GM12878 (cell line): ENCODE measurements at regions not wholly inside any gene's neighbourhood (a gene's known extent, or its start where the extent isn't known, plus 50 kb on each side); places are given as distances from the start of the nearest gene placed in this dataset.

Experiments used
- ATF3 ChIP-seq: IDR thresholded peaks from 2 replicates; pipeline ENCODE4 v1.6.1; 2011; ENCODE audit warnings: low read depth, mild to moderate bottlenecking, low read length, moderate library complexity, borderline replicate concordance; ENCODE audit errors: extremely low read depth
- CHD4 ChIP-seq: fragments of 200-600 bp; sonication (generic); IDR thresholded peaks from 2 replicates; pipeline ENCODE4 v1.6.1; 2016; ENCODE audit warnings: mild to moderate bottlenecking
- CTCF ChIP-seq, 3 experiments: IDR thresholded peaks in 2 of 3; conservative IDR thresholded peaks in 1 of 3; 2 replicates each; pipeline ENCODE4 v1.5.1; 2011; ENCODE audit warnings: low read depth in 3 of 3, low read length in 3 of 3, mild to moderate bottlenecking in 3 of 3, control low read depth in 2 of 3, moderate library complexity in 2 of 3, inconsistent platforms in 1 of 3, mixed read lengths in 1 of 3; ENCODE audit not compliant: control insufficient read depth in 2 of 3, insufficient read depth in 1 of 3; ENCODE audit errors: extremely low read depth in 1 of 3
- ELK1 ChIP-seq: IDR thresholded peaks from 2 replicates; pipeline ENCODE4 v1.6.1; 2012; ENCODE audit warnings: low read depth, low read length, improper control_type of control experiment
- EP300 ChIP-seq, 2 experiments: fragments of 150-350 bp in 1 of 2; IDR thresholded peaks; 2 replicates each; pipeline ENCODE4 v1.6.1; 2011 to 2012; ENCODE audit warnings: low read depth in 2 of 2, low read length in 2 of 2, borderline replicate concordance in 1 of 2, improper control_type of control experiment in 1 of 2, inconsistent platforms in 1 of 2; ENCODE audit not compliant: control insufficient read depth in 1 of 2
- HDGF ChIP-seq: fragments of 450-650 bp; IDR thresholded peaks from 2 replicates; pipeline ENCODE4 v1.6.1; 2016; ENCODE audit warnings: antibody characterized with exemption
- JUND ChIP-seq: IDR thresholded peaks from 2 replicates; pipeline ENCODE4 v1.6.1; 2012; ENCODE audit warnings: low read depth, mild to moderate bottlenecking, low read length, improper control_type of control experiment, moderate library complexity
- MAX ChIP-seq: IDR thresholded peaks from 2 replicates; pipeline ENCODE4 v1.6.1; 2012; ENCODE audit warnings: low read depth, low read length, improper control_type of control experiment
- MYC ChIP-seq: IDR thresholded peaks from 2 replicates; pipeline ENCODE4 v1.6.1; 2011; ENCODE audit warnings: mild to moderate bottlenecking, low read length, moderate library complexity, inconsistent platforms; ENCODE audit not compliant: insufficient read depth, insufficient replicate concordance, insufficient read length, severe bottlenecking
- NFYA ChIP-seq: IDR thresholded peaks from 2 replicates; pipeline ENCODE4 v1.6.1; 2011; ENCODE audit warnings: low read depth, mild to moderate bottlenecking, low read length, improper control_type of control experiment, borderline replicate concordance
- ZNF592 ChIP-seq: fragments of 450-650 bp; IDR thresholded peaks from 2 replicates; pipeline ENCODE4 v1.6.1; 2017; ENCODE audit warnings: mild to moderate bottlenecking, moderate library complexity

GRCh38 chr9:82882138-82882537 lies 180.8 kb downstream of the RASEF start:
- TF ChIP-seq CHD4 (no peak), MAX (no peak), ELK1 (no peak), MYC (no peak), CTCF (IDR thresholded peaks at IDR 0.05 in 2 of 3, conservative IDR thresholded peaks at IDR 0.05 in 1 of 3; ENCODE audit: control insufficient read depth in 2 of 3, extremely low read depth in 1 of 3, insufficient read depth in 1 of 3, low read depth in 3 of 3, low read length in 3 of 3) (no peak), EP300 (IDR thresholded peaks at IDR 0.05; ENCODE audit: borderline replicate concordance in 1 of 2, control insufficient read depth in 1 of 2, low read depth in 2 of 2, low read length in 2 of 2) (no peak), HDGF (no peak), NFYA (no peak), JUND (no peak), ATF3 (no peak), ZNF592 (no peak)
